GM10266 (cell line): ENCODE measurements at regions not wholly inside any gene's neighbourhood (a gene's known extent, or its start where the extent isn't known, plus 50 kb on each side); places are given as distances from the start of the nearest gene placed in this dataset.

ENCODE experiments used
- DNase-seq: peaks from one replicate; pipeline ENCODE4 v3.0.0; 2012; ENCODE audit errors: extremely low spot score
- TF ChIP-seq, protein P1 (sequence below): IDR thresholded peaks from 2 replicates; pipeline ENCODE4 v1.5.1; 2012; ENCODE audit warnings: mild to moderate bottlenecking, low read depth; ENCODE audit not compliant: control insufficient read depth, insufficient read depth; ENCODE audit errors: missing control alignments

DNA sequence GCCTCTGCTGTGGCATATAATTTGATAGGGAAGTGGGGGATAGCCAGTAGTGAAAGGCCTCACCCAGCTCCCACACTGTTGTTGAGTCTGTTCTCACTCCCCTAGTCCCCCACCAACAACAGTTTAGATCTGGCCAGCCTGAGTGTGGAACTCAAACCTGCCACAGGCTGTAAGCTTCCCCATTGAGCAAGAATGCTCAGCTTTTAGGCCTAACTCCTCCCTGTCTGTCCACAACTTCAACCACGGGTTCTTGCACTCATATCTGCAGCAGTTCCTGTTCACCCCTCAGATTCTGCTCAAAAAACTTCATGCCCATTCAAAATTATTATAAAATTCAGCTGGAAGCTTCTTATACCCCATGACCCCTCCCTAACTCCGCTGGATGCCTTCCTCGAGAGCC, 975.1 kb downstream of the NSUN3 start:
- TF ChIP-seq, protein P1, sequence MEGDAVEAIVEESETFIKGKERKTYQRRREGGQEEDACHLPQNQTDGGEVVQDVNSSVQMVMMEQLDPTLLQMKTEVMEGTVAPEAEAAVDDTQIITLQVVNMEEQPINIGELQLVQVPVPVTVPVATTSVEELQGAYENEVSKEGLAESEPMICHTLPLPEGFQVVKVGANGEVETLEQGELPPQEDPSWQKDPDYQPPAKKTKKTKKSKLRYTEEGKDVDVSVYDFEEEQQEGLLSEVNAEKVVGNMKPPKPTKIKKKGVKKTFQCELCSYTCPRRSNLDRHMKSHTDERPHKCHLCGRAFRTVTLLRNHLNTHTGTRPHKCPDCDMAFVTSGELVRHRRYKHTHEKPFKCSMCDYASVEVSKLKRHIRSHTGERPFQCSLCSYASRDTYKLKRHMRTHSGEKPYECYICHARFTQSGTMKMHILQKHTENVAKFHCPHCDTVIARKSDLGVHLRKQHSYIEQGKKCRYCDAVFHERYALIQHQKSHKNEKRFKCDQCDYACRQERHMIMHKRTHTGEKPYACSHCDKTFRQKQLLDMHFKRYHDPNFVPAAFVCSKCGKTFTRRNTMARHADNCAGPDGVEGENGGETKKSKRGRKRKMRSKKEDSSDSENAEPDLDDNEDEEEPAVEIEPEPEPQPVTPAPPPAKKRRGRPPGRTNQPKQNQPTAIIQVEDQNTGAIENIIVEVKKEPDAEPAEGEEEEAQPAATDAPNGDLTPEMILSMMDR, result no peak
- DNase-seq, result no peak

DNA sequence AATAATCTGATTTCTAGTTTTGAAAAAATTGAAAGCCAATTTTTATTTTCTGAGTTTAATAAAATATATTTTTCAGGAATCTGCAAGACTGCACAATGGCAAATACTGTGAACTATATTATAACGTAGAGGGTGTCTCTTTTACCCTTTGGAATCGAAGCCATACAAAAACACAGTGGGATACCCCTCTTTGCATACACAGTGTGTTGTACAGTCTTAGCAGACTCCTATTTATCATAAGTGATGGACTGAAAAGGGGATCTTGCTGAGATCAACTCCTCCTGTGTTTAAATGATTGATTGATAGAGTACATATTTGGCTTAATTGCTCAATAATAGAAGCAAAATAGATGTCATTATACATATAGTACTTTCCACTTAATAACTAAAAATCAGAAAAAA, 981.2 kb downstream of the NSUN3 start:
- DNase-seq, result no peak
- TF ChIP-seq, protein P1, result no peak

DNA sequence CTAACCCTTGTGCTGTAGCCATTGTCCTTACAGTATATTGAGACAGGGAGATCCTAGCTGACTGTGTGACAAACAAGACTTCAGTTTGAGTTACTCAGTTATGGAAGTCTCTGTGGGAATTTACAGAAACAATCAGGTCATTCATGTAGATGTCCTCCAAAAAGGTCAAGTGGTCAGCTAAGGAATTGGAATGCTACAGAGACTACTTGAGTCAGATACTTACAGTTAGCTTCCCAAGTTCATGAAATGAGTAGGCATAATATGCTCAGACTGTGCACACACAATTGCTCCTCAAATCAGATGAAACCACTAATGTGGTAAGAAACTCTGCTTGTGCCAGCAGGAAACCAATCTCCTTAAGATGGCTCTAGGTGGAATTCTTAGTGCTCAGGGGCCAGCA, 985.7 kb downstream of the NSUN3 start:
- DNase-seq, result no peak
- TF ChIP-seq, protein P1, result no peak

DNA sequence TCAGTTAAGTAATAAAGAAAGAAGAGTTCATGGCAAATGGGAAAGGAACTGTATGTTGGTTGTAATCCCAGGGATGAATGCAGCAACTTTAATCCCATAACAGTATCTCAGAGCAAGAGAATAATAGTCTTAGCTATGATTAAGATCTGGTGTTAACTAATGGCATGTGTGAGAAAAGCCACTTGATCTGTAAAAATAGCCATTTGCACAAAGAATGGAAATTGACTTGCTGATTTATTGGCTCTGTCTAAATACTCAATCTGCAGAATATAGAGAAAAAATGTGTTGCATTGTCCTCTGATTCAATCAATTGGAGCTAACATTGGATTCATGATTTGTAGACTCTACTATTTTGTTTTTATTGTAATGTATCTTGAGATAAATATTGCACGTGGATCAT, 987.0 kb downstream of the NSUN3 start:
- no peak for DNase-seq
- TF ChIP-seq, protein P1, result no peak

DNA sequence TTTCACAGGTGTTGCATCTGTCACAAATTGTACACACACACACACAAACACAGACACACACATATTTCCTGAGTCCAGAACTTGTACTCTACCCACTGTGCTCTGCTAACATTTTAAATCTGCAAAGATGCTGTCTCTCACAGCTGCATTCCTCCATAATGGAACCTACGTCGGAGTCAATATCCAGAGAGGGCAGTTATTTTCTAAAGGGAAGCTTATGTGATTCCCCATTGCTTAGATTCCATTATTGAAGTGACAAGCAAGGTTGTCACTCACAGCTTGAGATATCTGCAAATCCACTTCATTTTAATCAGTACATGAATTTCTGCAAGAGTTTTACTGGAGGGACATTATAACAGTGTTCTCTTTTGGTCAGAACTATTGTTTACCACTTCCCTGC, 992.4 kb downstream of the NSUN3 start:
- no peak for DNase-seq
- TF ChIP-seq, protein P1, result no peak

DNA sequence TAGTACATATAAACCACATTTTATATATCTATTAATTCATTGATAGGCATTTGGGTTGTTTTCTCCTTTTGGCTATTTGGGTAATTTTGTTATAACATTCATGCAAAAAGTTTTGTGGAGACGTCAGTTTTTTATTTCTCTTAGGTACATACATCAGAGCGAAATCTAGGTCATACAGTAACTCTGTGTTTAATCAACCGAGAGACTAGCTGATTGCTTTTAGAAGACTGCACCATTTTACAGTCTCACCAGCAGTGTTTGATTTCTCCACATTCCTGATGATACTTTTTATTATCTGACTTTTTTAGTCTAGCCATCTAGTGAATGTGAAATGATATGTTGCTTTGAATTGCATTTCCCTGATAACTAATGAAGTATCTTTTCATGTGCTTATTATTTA, 1019.3 kb downstream of the NSUN3 start:
- no peak for DNase-seq
- TF ChIP-seq, protein P1, result no peak

DNA sequence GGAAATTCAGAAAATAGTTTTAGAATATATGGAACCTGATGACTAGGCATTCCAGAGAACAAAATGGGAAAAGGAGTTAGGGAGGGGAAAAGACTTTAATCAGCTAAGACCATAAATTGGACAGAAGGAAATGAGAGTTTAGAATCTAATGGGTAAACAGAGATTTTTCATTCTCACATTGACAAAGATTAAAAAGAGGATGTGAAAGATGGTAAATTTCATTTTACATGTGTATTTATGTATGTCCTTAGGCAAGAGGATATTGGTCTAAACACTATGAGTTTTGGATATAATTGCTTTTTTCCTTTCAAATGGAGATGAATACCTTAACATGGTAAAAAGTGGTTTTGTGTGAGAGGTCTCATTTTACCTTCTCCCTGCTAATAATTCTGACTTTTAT, 1021.9 kb downstream of the NSUN3 start:
- TF ChIP-seq, protein P1, result no peak
- no peak for DNase-seq
